HG03045 (cell line): ENCODE measurements at regions not wholly inside any gene's neighbourhood (a gene's known extent, or its start where the extent isn't known, plus 50 kb on each side); places are given as distances from the start of the nearest gene placed in this dataset.
"Not testable (repeated sequence)": the region's sequence is repeated elsewhere in the genome, so short reads cannot be mapped to it uniquely, and the experiment has no call there.

ENCODE experiments used
- ATAC-seq: cut with Tn5 transposase; IDR thresholded peaks from one replicate; pipeline ENCODE4 v1.9.1; 2021; ENCODE audit warnings: mild to moderate bottlenecking, moderate library complexity; ENCODE audit not compliant: unreplicated experiment

DNA sequence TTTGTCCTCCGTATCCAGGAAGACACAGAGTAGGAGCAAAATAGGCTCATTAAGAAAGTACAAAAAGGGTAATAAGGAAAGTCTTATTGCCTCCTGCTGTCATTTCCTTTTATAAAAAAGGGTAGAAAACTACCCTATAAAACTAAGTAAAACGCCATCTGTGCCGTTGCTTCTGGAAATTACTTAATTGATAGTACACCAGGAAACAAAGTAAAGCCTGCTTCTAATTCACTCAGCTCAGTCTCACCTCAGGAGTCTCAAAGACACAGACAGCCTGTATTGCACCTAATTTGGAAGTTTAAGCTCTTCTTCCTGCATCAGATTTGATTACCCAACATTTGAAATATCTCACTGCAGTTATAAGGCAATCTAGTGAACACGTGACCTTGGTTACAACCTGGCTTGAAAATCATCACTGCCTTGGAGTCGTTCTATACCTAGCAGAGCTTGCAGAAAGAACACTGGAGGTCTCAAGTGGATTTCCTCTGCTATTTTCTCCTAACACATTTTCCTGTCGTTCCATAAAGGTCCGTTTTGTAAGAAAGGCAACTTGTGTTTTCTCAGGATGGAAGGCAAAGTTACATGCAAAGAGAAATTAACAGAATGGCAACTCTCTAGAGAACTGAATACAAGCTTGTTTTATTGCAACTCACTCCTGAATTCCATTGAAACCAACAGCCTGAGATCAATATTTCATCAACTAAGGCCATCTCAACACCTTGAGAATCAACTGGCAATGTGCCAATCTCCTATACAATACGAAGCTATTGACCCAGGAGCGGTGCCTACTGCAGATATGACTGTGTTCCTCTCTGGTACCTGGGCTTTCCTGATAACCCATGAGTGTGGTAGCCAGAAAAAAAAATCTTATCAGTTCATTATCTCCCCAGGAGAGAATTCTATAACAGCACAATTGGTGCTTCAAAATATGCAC lies 203.3 kb upstream of the LMCD1 start:
- no peak for ATAC-seq

DNA sequence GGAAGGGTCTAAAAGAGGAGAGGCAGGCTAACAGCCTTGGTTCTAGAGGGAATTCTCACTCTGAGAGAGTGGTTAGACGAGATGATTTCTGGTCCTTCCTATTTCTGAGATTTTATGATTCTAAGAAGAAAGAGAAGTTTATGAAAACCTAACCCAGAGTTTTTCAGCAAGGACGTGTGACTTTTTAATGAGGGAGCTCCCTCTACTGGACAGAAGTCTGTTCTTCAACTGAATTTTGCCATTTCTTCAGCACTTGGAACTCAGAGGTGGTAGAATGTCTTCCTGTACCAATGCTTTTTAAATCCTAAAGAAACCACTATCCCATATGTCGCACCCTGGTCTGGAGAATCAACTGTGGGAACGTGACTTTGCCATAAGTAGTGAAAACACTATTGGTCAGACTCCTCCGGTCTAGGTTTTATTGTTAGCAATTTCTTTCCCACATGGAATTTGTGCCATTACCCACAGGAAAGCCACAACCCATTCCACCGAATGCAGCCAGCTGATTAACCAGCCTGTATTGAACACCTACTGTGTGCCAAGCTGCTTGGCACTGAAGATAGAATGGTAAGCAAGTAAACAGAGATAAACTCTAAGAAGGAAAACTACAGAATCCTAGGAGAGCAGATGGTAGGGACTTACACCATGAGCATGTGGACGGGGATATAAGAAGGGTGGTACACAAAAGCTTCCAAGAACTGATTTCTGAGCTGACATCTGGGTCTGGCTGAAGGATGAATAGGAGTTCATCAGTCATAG lies 199.5 kb upstream of the LMCD1 start:
- ATAC-seq, result no peak

DNA sequence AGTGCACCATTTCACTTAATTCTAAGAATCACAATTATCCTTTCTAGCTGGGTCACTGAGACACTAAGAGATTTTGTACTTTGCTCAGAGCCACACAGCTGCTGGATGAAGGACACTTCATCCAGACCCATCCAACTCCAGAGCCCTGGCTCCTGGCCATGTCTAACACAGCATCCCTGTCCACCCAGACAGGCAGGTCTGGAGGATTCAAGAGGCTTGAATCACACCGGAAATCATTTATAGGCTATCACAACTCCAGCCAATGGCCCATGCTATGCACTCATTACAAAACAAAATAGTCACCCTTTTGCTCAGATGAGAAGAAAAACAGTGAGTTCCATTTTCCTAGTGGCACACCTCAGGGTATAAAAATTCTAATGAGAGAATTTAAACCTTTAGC lies 198.2 kb upstream of the LMCD1 start:
- ATAC-seq, result no peak

DNA sequence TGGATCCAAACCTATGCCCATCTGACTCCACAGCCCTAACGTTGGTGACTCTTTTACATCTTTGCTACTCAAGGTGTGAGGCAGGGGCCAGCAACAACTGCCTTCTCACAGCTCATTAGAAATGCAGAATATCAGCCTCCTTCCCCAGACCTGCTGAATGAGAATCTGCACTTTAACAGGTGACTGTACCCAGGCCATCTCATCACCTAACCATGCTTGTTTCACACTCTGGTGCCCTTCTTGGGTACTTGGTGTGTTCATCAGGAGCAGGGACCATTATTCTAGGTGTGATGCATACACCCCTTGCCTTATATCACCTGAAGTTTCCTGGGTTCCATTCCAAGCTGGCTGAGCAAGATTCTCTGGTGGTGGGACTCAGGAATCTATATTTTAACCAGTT lies 196.3 kb upstream of the LMCD1 start:
- no peak for ATAC-seq

DNA sequence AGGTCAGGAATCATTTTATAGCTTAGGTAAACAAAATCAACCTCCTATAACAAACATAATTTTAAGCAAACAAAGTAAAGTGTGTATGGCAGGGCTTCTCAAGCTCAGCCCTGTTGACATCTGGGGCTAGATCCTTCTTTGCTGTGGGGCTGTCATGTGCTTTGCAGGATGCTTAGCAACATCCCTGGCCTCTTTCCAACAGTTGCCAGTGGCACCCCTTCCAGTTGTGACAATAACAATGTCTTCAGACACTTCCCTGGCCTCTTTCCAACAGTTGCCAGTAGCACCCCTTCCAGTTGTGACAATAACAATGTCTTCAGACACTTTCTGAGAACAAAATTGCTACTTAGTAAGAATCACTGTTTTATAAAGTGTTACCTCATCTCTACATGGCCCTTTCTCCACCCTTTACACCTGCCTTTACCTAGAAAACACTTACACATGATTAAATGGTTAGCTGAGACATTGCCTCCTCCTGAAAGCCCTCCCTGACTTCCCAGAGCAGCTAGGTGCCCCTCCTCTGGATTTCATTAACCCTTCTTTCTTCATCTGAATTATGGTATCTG lies 194.0 kb upstream of the LMCD1 start:
- ATAC-seq, result no peak

DNA sequence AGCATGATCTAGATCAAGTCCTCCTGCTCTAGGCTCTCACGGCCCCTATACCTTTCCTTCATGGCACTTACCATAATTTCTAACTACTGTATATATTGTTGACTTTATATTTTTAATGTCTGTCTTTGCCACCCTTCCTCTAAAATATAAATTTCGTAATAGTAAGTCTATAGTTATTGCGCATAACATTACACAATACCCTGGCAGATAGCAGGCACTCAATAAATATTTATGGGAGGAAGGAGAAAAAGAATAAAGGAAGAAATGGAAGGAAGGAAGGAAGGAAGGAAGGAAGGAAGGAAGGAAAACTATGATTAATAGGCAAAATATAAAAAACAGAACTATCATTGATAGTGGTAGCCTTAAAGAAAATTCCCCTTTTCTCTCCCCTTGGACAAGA lies 190.3 kb upstream of the LMCD1 start:
- no peak for ATAC-seq

DNA sequence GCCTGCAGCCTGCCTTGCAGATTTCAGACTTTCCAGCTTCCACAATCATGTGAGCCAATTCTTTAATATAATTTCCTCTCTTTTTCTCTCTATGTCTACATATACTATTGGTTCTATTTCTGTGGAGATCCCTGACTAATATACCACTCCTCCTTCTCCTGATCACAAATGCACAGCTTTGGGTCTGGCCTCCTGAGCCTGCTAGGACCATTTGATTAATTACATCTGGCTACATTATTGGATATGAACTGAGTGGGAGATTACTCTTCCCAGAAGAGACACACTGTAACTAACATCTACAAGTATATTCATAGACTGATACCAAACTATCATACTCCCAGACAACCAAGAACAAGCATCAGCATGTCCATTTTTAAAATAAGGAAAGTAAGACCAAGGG lies 188.9 kb upstream of the LMCD1 start:
- ATAC-seq, result no peak

DNA sequence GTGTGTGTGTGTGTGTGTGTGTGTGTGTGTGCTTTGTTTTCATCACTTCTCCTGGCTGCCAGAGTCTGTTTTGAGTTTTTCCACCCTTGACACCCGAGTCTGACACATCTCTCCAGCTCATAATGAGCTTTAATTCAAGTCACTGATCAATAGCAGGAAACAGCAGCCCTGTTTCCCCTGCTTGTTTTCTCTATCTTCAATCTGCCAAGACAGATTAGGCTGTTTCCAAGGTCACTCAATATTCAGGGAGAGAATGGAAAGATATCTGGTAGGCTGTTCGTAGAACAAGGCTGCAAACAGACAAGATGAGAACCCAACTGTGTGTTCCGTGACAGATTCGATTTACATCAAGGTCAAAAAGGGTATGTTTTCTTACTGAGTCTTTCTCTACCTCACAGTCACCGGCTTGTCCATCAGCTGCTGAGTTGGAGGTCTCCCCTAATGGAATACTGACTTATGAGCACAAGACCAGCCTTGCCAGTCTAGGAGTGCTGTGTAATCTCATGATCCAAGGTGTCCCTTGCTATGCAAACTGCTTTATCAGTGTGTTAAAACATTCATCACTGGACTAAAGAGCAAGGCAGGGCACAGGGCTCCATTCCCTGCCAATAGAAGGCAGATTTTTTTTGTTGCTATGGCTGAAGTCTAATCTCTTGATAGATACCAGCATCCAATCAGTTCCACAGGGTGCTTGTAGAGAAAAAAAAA lies 187.9 kb upstream of the LMCD1 start:
- no peak for ATAC-seq

DNA sequence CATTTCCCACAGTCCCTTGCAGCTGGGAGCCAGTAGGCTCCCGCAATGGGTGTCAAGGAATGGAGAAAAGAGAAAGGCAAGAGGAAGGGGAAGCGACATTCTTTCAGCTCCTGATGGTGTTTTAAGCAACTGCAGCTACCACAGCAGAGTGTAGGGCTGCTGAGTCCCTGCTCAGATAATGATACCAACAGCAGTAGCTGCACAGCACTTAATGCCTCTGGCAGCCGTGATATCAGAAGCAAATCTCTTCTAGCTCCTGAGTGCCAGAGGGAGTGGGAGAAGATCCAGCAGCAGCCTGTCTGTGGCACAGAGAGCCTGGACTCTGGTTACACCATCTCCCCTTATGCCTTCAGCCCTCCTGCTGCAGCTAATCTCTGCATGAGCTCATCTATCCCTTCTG lies 186.1 kb upstream of the LMCD1 start:
- not testable (repeated sequence) for ATAC-seq

DNA sequence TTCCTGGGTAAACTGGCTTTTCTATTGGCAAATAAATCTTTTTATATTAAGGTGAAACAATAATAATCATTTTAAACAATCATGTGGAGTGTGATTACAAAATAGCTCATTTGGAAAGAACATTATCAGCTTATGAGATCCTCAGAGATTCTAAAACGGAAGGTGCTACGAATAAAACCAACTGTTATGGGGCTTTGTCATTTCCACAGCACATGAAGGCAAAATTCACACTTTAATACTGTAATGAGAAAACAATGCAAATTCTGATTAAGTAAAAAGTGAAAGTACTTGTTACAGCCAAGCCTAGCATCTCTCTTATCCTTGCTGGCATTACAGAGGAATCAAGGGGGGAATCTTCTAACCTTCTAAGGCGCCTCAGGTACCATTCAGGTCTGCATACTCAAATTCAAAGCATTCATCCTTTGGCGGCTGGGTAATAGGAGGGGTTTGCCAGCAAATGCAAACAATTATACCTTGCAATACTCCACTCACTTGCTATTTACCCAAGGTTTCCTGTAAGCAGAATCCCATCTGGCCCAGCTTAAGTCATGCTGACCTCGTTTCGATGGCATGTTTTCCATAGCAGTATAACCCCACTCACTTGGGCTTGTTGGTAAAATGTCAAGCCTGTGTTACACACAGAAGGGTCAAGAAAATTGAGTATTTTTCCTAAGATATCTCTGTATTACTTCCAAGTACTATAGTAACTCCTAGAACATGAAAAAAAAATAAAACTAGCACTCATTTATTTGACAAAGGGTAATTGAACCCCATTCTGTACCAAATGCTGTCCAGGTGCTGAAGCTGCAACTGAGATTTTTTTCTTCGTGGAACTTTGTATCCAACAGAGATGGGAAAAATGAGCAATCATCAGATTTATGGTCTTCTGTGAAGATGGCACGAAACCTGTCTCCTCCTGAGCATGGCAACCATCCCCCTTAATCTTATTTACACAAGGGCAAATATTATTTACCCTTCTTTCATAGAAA lies 183.7 kb upstream of the LMCD1 start:
- no peak for ATAC-seq

DNA sequence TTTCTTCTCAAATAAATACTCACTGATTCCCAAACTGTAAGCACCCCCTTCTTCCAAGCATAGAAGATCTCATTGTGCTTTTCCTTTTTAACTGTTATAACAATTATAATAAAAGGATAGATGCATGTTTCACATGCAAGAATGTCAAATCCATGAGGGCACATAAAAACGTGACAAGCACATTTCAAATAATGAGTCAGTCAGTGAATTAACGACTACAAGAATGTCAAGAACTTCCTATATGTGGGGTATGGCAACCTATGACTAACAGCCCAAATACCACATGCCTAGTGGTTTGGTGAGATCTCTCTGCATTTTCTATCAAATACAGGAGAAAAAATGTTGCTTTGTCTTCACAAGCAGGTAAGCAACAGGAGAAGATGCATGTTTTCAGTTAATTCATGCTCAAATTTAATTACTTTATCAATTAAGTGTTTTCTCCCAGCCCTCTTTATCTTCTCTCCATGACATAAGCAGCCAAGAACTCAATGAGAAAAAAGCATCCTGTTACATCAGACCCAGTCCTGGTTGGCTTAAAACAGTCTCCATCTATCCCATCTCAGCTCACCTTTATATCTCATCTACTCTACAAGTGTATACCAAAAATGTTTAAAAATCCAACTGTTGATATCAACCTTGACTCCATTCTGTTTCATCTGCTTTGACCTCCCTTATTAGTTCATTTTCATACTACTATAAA lies 181.5 kb upstream of the LMCD1 start:
- ATAC-seq, result no peak

DNA sequence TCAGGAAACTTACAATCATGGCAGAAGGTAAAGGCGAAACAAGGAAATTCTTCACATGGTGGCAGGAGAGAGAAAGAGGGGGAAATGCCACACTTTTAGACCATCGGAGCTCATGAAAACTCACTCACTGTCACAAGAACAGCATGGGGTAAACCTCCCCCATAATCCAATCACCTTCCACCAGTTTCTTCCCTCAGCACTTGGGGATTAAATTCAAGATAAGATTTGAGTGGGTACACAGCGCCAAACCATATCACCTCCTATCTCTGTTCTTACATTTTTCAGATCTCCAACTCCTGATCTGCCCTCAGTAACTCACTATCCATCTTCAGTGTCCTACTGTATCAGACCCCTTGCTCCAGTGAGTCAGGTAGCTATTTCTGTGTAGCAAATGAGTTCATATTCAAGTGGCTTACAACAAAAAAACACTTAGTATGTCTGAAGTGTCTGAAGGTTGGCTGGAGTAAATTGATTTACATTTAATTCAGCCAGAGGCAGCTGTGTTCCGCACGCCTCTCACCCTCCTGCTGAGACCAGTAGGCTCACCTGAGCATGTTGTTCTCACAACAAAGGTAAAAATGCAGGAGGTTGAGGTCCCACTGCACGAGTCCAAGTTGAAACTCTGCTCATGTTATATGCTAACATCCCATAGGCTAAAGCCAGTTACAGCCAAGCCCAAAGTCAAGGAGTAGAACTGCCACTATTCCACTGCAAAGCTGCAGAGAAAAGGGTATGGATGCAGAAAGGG lies 180.7 kb upstream of the LMCD1 start:
- ATAC-seq, result no peak

DNA sequence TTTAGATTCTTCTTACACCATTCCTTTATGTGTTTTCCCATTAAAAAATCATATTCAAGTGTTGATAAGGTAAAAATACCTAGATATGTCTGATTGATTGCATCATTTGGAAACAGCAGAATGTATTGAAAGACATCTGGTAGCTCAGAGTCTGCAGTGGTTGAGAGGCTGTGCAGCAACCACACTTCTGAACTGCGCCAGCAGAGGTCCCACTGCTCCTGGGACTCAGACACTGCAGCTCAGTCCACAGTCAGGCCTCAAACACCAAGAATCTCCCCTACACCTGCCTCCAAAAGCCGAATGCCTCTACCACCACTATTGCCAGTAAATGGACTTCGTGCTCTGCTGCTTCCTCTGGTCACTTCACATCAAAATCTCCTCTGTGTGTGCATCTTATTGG lies 176.9 kb upstream of the LMCD1 start:
- no peak for ATAC-seq

DNA sequence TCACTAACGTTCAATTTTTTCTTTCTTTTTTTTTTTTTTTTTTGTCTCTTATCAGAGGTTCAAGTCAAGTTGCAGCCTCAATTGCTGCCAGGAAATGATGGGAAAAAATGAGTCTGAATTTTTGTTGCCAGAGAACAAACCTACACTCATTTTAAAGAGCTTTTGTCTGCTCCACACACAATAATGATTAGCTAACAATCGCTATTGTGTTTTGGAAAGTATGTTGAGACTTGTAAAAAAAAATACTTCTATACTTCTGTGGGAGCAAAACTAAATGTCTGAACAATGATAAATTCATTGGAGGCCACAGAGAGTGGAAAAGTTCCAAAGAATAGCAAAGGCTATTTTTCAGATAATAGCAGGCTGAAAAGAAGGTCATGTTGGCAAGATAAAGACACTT lies 176.3 kb upstream of the LMCD1 start:
- ATAC-seq, result no peak

DNA sequence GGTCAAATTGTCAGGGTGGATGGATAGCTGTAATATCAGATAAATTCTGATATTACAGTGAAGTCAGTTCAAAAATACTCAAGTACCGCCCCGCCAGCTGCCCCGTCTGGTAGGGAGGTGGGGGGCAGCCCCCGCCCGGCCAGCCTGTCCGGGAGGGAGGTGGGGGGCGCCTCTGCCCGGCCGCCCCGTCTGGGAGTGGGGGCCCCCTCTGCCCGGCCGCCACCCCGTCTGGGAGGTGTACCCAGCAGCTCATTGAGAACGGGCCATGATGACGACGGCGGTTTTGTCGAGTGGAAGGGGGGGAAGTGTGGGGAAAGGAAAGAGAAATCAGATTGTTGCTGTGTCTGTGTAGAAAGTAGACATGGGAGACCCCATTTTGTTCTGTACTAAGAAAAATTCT lies 175.8 kb upstream of the LMCD1 start:
- ATAC-seq, result not testable (repeated sequence)

DNA sequence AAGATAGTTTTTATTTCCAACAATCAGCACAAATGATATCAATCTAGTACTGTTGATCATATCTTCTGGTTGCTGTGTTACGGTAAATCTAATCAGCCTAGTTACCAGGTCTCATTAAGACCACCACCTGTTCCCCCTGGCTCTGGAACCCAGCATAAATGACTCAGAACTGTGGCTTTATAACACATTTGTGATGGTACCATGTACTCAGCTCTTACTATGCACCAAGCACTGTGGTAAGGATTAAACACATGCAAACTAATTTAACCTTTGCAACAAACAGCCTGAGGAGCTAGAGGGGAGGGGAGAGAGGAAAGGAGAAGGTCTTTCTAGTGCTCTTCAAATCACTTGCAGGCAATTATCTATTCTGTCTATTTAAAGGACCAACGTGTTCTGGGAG lies 173.9 kb upstream of the LMCD1 start:
- ATAC-seq, result no peak

DNA sequence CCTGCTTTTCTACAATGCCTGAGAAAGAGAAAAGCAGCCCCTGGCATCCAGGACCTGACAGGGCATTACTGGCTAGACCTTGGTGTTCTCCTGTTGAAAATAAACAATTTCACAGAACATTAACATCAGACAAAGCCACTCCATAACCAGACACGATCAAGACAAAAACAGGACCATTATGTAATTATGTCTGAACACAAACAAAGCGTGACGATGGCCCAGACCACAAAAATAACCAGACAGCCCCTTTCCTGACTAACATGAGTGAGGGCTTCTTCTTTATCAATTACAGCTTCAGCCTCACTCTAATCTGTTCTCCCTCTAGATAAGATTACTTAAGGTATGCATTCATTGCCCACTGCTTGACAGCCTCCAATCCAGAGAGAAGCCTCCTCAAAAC lies 172.7 kb upstream of the LMCD1 start:
- no peak for ATAC-seq

DNA sequence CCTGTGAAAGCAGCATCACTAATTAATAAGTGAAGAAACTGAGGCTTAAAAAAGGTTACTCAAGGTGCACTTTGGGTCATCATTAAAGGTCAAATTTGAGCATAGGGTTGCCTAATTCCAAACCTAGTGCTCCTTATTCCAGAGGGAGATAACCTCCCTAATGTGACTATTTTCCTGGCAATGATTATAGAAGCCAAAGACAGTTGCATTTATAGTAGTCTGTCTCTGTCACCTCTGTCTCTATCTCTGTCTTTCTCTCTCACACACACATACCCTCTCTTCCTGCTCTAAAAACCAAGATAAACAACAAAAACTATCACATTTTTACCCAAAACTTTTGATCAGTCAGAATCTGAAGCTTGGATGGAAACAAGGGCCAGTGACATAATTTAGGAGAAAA lies 172.0 kb upstream of the LMCD1 start:
- no peak for ATAC-seq

DNA sequence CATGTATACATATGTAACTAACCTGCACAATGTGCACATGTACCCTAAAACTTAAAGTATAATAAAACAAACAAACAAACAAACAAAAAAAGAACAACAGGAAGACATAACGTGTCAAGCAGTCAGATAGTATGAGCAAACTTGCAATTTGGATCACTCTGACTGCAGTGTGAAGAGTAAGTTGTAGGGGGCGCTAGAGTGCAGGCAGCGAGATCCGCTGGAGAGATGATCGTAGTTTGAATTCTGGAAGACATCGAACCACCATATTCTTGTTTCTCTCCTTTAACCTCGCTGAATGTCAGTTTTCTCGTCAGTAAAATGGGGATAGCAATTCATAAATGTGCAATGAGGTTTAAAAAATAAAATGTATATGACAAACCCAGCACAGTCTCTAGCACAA lies 165.2 kb upstream of the LMCD1 start:
- ATAC-seq, result no peak
